ENCODE measurements at regions not wholly inside any gene's neighbourhood (a gene's known extent, or its start where the extent isn't known, plus 50 kb on each side); places are given as distances from the start of the nearest gene placed in this dataset.

DNA sequence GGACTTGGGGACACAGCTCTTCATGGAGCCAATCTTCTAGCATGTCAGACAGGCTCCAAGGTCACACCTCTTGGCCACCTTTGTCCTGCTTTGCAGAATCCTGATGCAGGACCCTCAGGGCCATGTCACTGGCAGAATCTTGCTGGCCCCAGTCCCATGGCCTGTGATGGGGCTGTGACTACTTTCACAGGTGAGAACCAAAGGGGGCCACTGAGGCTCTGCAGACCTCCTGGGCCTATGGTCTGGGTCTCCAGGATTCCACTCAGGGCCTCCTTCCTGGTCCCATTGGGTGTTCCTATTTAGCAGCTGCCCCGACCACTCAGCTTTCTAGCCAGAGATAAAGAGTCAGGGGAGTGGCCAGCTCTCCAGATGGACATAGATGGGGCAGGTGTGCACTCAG is 238.7 kb downstream of the MATN1 start (continued):
- TF ChIP-seq, protein P1, sequence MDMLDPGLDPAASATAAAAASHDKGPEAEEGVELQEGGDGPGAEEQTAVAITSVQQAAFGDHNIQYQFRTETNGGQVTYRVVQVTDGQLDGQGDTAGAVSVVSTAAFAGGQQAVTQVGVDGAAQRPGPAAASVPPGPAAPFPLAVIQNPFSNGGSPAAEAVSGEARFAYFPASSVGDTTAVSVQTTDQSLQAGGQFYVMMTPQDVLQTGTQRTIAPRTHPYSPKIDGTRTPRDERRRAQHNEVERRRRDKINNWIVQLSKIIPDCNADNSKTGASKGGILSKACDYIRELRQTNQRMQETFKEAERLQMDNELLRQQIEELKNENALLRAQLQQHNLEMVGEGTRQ (IDR thresholded peaks at IDR 0.05; ENCODE audit: borderline replicate concordance, low read depth, low read length) = no peak
- TF ChIP-seq MEF2A (IDR thresholded peaks at IDR 0.05; ENCODE audit: insufficient read depth, low read depth, low read length) (no peak), CHD2 (IDR thresholded peaks at IDR 0.05; ENCODE audit: borderline replicate concordance, low read depth, low read length) (no peak), BHLHE40 (IDR thresholded peaks at IDR 0.05; ENCODE audit: borderline replicate concordance in 1 of 2, low read depth in 2 of 2, low read length in 1 of 2) (no peak), ESRRA (IDR thresholded peaks at IDR 0.05; ENCODE audit: low read length) (no peak), RBBP5 (conservative IDR thresholded peaks at IDR 0.05) (no peak), MEF2B (IDR thresholded peaks at IDR 0.05; ENCODE audit: partially characterized antibody, poor library complexity, severe bottlenecking) (no peak)

DNA sequence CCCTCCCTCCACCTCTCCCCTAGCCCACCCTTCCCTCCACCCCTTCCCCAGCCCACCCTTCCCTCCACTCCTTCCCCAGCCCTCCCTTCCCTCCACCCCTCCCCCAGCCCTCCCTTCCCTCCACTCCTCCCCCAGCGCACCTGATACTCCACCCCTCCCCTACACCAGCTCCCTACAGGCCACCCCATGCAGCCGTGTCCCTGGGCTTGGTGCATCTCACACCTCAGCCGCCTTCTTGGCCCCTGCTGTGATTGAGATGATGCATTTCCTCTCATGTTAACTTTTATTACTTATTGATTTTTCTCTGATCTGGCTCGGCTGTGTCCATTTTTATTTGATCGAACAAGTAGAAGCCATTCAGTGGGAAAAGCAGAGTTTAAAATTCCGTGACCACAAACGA is 243.8 kb downstream of the MATN1 start:
- Histone ChIP-seq H3K4me2 (ENCODE audit: control insufficient read depth, insufficient read depth) (no peak overlapping the region), H3K79me2 (ENCODE audit: control insufficient read depth, insufficient read depth, low read length) (no peaks in the 10 kb centered on the region), H3K4me1 (ENCODE audit: control insufficient read depth, insufficient read depth, low read length) (no peaks in the 10 kb centered on the region), H3K9ac (ENCODE audit: control insufficient read depth, insufficient read depth, low read length) (no peak overlapping the region), H3K36me3 (ENCODE audit: control insufficient read depth in 2 of 2, insufficient read depth in 2 of 2, low read length in 1 of 2) (no peaks in the 10 kb centered on the region), H3K27ac (ENCODE audit: control insufficient read depth, insufficient read depth) (no peak overlapping the region), H3K4me3 (no peak overlapping the region), H3K9me3 (replicated peaks; ENCODE audit: control insufficient read depth, insufficient read depth, low read length) (no peaks in the 10 kb centered on the region; the same call in 2 of the 3 replicates), H3K27me3 (replicated peaks in 1 of 2; ENCODE audit: control insufficient read depth in 2 of 2, insufficient read depth in 2 of 2, low read length in 1 of 2) (no peaks in the 10 kb centered on the region; a peak in 1 of 4 replicates), H2AFZ (ENCODE audit: control insufficient read depth, low read depth, low read length) (no peak overlapping the region), H4K20me1 (ENCODE audit: control insufficient read depth, insufficient read depth) (no peaks in the 10 kb centered on the region)
- ChIA-PET POLR2A (no interaction called here), SMC1A (ENCODE audit: uncharacterized antibody, unreplicated experiment) (no interaction called here), RAD21 (ENCODE audit: unreplicated experiment) (no interaction called here), CTCF (no interaction called here)
- no TSS peak for BruUV-seq (replicated peaks)
- 19% methylated on average over 6 of the region's 7 CpGs for WGBS (ENCODE audit: insufficient coverage, insufficient replicate concordance, low lambda C conversion rate, missing lambda C conversion rate)
- in situ Hi-C loops (cut with MboI) = no loop called here
- FAIRE-seq = no peak
- intact Hi-C loops (cut with micrococcal nuclease; ENCODE audit: unreplicated experiment) = no loop called here
- no peak for ATAC-seq
- DNase-seq (ENCODE audit: low read depth, low spot score) = no peak
- no peak for TF ChIP-seq CHD4 (IDR thresholded peaks at IDR 0.05)
- no peak for TF ChIP-seq ZBED1 (IDR thresholded peaks at IDR 0.05; ENCODE audit: borderline replicate concordance)
- TF ChIP-seq, protein P2, sequence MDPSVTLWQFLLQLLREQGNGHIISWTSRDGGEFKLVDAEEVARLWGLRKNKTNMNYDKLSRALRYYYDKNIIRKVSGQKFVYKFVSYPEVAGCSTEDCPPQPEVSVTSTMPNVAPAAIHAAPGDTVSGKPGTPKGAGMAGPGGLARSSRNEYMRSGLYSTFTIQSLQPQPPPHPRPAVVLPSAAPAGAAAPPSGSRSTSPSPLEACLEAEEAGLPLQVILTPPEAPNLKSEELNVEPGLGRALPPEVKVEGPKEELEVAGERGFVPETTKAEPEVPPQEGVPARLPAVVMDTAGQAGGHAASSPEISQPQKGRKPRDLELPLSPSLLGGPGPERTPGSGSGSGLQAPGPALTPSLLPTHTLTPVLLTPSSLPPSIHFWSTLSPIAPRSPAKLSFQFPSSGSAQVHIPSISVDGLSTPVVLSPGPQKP (IDR thresholded peaks at IDR 0.05; ENCODE audit: low read depth, low read length) = no peak
- TF ChIP-seq SREBF1 (IDR thresholded peaks at IDR 0.05; ENCODE audit: low read length) = no peak
- no peak for TF ChIP-seq JUNB (IDR thresholded peaks at IDR 0.05)
- TF ChIP-seq CBX5 (IDR thresholded peaks at IDR 0.05; ENCODE audit: low read depth) = no peak
- TF ChIP-seq EGR1 (IDR thresholded peaks at IDR 0.05; ENCODE audit: borderline replicate concordance in 1 of 2, low read depth in 2 of 2, low read length in 2 of 2) = no peak
- TF ChIP-seq, protein P3, sequence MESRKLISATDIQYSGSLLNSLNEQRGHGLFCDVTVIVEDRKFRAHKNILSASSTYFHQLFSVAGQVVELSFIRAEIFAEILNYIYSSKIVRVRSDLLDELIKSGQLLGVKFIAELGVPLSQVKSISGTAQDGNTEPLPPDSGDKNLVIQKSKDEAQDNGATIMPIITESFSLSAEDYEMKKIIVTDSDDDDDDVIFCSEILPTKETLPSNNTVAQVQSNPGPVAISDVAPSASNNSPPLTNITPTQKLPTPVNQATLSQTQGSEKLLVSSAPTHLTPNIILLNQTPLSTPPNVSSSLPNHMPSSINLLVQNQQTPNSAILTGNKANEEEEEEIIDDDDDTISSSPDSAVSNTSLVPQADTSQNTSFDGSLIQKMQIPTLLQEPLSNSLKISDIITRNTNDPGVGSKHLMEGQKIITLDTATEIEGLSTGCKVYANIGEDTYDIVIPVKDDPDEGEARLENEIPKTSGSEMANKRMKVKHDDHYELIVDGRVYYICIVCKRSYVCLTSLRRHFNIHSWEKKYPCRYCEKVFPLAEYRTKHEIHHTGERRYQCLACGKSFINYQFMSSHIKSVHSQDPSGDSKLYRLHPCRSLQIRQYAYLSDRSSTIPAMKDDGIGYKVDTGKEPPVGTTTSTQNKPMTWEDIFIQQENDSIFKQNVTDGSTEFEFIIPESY (IDR thresholded peaks at IDR 0.05) = no peak
- TF ChIP-seq SMARCA5 (IDR thresholded peaks at IDR 0.05) = no peak
- TF ChIP-seq, protein P4, sequence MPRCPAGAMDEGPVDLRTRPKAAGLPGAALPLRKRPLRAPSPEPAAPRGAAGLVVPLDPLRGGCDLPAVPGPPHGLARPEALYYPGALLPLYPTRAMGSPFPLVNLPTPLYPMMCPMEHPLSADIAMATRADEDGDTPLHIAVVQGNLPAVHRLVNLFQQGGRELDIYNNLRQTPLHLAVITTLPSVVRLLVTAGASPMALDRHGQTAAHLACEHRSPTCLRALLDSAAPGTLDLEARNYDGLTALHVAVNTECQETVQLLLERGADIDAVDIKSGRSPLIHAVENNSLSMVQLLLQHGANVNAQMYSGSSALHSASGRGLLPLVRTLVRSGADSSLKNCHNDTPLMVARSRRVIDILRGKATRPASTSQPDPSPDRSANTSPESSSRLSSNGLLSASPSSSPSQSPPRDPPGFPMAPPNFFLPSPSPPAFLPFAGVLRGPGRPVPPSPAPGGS (IDR thresholded peaks at IDR 0.05; ENCODE audit: borderline replicate concordance, insufficient read depth, low read depth, low read length, poor library complexity, severe bottlenecking) = no peak
- TF ChIP-seq NR2F1 (conservative IDR thresholded peaks at IDR 0.05) = no peak
- TF ChIP-seq NRF1 (conservative IDR thresholded peaks at IDR 0.05; ENCODE audit: low read depth, low read length) = no peak
- TF ChIP-seq ZNF207 (IDR thresholded peaks at IDR 0.05; ENCODE audit: borderline replicate concordance) = no peak
- no peak for TF ChIP-seq TARDBP (IDR thresholded peaks at IDR 0.05; ENCODE audit: borderline replicate concordance)
- TF ChIP-seq CREB1 (IDR thresholded peaks at IDR 0.05; ENCODE audit: low read depth) = no peak
